GM19455 (cell line): ENCODE measurements at regions not wholly inside any gene's neighbourhood (a gene's known extent, or its start where the extent isn't known, plus 50 kb on each side); places are given as distances from the start of the nearest gene placed in this dataset.

ENCODE experiments used
- ATAC-seq: cut with Tn5 transposase; IDR thresholded peaks from one replicate; pipeline ENCODE4 v1.9.1; 2021; ENCODE audit not compliant: unreplicated experiment

DNA sequence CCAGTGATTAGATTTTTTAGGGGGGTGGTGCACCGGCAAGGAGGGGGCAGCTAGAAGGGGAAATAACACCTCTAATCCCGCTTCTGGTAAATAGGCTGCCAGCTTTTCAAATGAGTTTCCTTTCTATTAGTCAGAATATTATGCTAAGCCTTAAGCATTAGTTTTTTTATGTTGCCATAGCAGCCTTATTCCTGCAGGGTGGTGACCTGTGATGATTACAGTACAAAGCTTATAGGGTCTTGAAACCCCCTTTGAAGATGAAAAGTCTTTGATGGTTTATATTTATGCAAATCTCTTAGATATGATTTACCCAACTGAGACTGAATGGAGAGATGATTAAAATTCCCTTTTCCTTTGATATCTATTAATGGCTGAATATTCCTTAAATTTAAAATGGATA is 109.8 kb downstream of the ZIC5 start:
- ATAC-seq: no peak

DNA sequence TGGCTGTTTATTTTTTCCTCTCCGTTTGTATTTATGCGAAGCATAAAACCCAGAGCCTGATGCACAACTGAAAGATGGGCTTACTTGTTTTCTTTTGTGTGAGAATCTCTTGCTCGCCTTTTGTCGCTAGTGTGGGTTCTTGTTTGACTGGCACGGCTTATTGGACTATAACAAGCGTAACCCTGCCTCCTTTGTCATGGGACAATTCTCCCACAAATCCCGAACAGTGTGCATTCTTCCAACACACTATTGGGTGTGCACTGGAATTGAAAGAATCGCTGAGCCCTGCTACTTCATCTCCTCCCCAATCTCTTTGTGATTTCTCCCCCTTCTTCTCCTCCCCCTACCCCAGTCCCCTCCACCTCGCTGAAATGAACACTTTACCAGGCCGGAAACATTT is 110.8 kb downstream of the ZIC5 start:
- no peak for ATAC-seq

GRCh38 chr13:99859178-99860177 is 112.1 kb downstream of the ZIC5 start:
- peak; percentile 83 for ATAC-seq

- ATAC-seq: no peak
Measured at GRCh38 chr13:99857738-99858137, 113.8 kb downstream of the ZIC5 start.

GRCh38 chr13:99855526-99856420 is 115.8 kb downstream of the ZIC5 start:
- ATAC-seq: no peak

DNA sequence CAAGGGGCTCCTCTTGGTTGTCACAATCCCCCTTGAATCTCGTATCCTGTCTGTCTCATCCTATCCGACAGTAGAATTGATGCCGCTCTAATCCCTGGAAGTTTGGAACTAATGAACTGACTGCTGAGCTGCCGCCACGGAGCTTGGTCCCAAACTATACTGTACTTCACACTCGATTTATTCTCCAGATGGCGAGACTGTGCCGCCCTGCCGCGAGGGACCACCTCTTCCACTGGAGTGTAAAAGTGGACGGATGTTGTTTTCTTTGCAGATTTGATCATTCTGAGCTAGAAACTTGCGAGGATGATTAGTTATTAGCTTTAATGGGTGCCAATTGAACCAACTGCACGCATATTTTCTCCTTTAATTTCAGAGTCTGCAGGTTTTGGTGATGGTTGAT is 117.2 kb downstream of the ZIC5 start:
- no peak for ATAC-seq

GRCh38 chr13:99847318-99847750 is 124.2 kb downstream of the ZIC5 start:
- ATAC-seq: no peak

- no peak for ATAC-seq
Measured at GRCh38 chr13:99845161-99845874, 126.2 kb downstream of the ZIC5 start.

- no peak for ATAC-seq
Measured at GRCh38 chr13:99844421-99844820, 127.1 kb downstream of the ZIC5 start.

DNA sequence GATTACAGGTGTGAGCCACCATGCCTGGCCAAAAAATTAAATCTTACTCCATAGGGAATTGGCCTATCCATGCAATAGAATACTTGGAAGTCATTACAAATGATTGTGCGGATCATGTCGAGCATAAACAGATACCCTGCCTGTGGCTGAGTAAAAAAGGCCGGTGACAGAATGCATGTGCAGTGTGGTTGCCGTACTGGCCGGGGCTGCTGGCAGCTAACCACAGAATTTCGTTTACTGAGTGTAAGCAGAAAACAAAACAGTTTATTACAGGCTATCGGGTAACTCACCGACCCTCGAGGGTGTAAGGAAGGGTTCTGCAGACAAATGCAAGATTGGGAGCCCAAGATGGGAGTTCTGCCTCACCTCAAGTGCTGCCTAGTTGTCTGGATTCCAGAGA is 127.7 kb downstream of the ZIC5 start:
- no peak for ATAC-seq

GRCh38 chr13:99842405-99842804 is 129.2 kb downstream of the ZIC5 start:
- ATAC-seq: no peak

DNA sequence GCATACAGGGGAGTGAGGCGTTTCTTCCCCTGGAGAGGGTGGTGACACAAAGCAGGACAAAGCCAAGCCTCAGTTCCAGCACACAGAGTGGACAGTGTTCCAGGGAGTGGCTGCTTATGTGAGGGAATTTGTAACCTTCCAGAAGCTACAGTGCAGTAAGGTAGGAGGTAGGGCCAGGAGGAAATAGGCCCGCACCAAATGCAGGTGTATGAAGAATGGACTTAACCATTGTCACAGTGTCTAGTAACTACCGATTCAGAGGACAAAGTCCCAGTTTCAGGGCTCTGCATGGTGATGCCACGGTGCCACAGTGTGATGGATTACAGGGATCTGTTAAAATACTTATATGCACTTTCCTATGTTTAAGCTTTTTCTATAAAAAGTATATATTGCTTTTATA is 135.3 kb downstream of the ZIC5 start:
- no peak for ATAC-seq

DNA sequence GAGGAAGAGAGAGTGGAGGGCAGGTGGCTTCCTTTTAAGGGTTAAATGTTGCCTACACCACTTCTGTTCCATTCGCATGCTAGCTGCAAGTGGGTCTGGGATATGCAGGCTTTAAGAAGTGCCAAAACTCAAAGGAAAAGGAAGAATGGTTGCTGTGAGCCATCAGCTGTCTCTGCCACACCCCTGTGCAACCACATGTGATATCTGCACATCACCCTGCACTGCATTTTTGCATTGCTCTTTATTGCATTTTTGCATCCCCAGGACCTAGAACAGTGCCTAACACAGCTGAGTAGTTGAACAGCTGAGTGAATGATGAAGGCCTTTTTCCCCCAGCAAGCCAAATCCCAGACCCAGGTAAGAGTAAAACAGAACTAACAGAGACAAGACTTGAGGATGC is 136.1 kb downstream of the ZIC5 start:
- ATAC-seq: no peak

GRCh38 chr13:99834246-99834645 is 137.3 kb downstream of the ZIC5 start:
- ATAC-seq: no peak

GRCh38 chr13:99832347-99832746 is 139.2 kb downstream of the ZIC5 start:
- no peak for ATAC-seq

DNA sequence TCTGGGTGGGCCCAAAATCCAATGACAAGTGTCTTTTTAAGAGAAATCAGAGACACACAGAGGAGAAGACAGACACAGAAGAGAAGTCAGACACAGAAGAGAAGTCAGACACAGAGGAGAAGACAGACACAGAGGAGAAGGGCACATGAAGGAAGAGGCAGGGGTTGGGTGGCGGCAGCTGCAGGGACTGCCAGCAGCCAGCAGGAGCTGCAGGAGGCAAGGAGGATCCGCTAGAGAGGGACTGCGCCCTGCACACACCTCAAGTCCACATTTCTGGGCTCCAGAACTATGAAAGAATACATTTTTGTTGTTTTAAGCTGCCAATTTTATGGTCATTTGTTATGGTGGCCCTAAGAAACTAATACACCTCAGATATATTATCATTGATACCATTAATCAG is 140.6 kb downstream of the ZIC5 start:
- no peak for ATAC-seq

- no peak for ATAC-seq
Measured at GRCh38 chr13:99829593-99830239, 141.9 kb downstream of the ZIC5 start.

- ATAC-seq: no peak
Measured at GRCh38 chr13:99829161-99829560, 142.4 kb downstream of the ZIC5 start.

GRCh38 chr13:99828735-99829134 is 142.8 kb downstream of the ZIC5 start:
- no peak for ATAC-seq

DNA sequence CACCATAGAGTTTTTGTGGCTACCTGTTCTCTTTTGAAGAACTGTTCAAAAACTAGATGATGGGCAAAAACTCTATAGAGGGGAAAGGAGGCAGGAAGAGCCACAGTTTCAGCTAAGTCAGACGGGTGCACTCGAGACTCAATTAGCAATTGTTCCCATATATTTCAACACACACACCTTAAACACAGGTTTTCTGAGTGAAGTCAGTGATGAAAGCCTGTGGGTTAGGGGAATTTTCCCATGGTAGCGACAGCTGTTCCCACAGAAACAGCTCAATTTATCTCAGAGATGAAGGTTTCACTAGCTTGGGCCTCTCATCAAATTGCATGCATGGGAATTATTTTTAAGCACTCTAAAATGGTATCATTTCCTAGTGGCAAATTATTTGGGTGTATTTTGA is 143.4 kb downstream of the ZIC5 start:
- ATAC-seq: no peak
